ENCODE measurements at regions not wholly inside any gene's neighbourhood (a gene's known extent, or its start where the extent isn't known, plus 50 kb on each side); places are given as distances from the start of the nearest gene placed in this dataset.

DNA sequence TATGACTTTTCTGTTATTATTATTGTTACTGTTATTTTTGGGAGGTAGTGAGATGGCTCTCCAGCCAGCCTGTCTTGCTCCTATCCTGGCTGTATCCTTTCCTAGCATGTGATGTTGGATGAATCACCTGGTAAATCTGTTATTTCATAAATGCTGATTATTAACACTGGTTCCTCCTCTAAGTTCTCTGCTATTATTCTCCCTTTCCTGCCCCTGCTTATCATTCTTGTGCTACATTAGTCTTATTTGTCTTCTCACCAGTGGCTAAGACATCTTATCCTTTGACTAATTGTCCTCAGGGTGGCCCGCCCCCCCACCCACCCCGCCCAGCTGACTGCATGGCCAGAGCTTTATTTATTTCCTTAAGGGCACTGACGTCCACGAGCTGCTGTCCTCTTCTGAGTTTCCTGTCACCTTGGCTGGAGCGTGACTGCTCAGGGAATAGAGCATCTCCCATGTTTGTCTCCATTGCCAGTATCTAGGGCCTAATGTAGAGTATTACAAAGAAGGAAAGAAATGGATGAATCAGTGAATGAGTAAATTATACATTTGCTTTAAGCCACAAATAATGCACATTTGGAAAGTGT, 110.1 kb upstream of the KLF6 start:
- H3K27ac Mint-ChIP-seq: no peak overlapping the region
- CTCF ChIA-PET: interaction anchor here (0.9 to 1.6 kb wide), 2 partner anchors 20 to 44 kb away, joined by 3 read pairs; no protein-coding TSS in a partner anchor
- ATAC-seq (ENCODE audit: low read depth) (no peak), DNase-seq (no peak)
- no peaks in the 10 kb centered on the region for H4K20me1 ChIP-seq (ENCODE audit: control insufficient read depth, insufficient read depth, low read length, poor library complexity, severe bottlenecking)
- H3K4me2 ChIP-seq (replicated peaks; ENCODE audit: low read depth, low read length, poor library complexity, severe bottlenecking): no peak overlapping the region
- H3K4me3 Mint-ChIP-seq: no peak overlapping the region
- H3K9me3 ChIP-seq (ENCODE audit: control extremely low read depth in 1 of 3, control insufficient read depth in 2 of 3, insufficient read depth in 1 of 3, low read length in 2 of 3): peaks cover 0 to 3% (median 0%) of the 10 kb centered on the region in 3 donors
- TF ChIP-seq EZH2 (IDR thresholded peaks at IDR 0.05; ENCODE audit: borderline replicate concordance, insufficient read depth, low read depth, low read length, poor library complexity, severe bottlenecking): no peak
- TF ChIP-seq, protein P1, sequence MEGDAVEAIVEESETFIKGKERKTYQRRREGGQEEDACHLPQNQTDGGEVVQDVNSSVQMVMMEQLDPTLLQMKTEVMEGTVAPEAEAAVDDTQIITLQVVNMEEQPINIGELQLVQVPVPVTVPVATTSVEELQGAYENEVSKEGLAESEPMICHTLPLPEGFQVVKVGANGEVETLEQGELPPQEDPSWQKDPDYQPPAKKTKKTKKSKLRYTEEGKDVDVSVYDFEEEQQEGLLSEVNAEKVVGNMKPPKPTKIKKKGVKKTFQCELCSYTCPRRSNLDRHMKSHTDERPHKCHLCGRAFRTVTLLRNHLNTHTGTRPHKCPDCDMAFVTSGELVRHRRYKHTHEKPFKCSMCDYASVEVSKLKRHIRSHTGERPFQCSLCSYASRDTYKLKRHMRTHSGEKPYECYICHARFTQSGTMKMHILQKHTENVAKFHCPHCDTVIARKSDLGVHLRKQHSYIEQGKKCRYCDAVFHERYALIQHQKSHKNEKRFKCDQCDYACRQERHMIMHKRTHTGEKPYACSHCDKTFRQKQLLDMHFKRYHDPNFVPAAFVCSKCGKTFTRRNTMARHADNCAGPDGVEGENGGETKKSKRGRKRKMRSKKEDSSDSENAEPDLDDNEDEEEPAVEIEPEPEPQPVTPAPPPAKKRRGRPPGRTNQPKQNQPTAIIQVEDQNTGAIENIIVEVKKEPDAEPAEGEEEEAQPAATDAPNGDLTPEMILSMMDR (IDR thresholded peaks at IDR 0.05): no peak
- peaks cover 9 to 16% of the 10 kb centered on the region in 2 donors for H3K4me1 ChIP-seq (ENCODE audit: control insufficient read depth in 2 of 2, insufficient read depth in 2 of 2, low read length in 2 of 2)
- H3K9me3 Mint-ChIP-seq (ENCODE audit: insufficient read depth): no peaks in the 10 kb centered on the region
- POLR2A ChIA-PET: no interaction called here
- H3K9ac ChIP-seq (ENCODE audit: low read length): no peak overlapping the region
- H3K27ac ChIP-seq (ENCODE audit: low read length in 2 of 2): no peak overlapping the region
- intact Hi-C loops (cut with micrococcal nuclease): no loop called here
- H3K27me3 Mint-ChIP-seq: no peaks in the 10 kb centered on the region
- peaks cover 23% of the 10 kb centered on the region for H3K4me1 Mint-ChIP-seq
- H3K79me2 ChIP-seq (ENCODE audit: control insufficient read depth, insufficient read depth, low read length): no peaks in the 10 kb centered on the region
- no peak overlapping the region for H2AFZ ChIP-seq (ENCODE audit: insufficient read depth, low read depth, low read length, poor library complexity, severe bottlenecking)
- no peaks in the 10 kb centered on the region for H3K36me3 ChIP-seq (replicated peaks in 1 of 2; ENCODE audit: control extremely low read depth in 1 of 2, control insufficient read depth in 1 of 2, extremely low read depth in 1 of 2, insufficient read depth in 2 of 2, low read length in 1 of 2)
- 80% methylated on average over 2 of the region's 5 CpGs for WGBS (ENCODE audit: insufficient coverage)
- no peaks in the 10 kb centered on the region for H3K27me3 ChIP-seq (replicated peaks in 1 of 4; ENCODE audit: control extremely low read depth in 1 of 4, control insufficient read depth in 3 of 4, insufficient read depth in 4 of 4, low read length in 3 of 4)
- H3K4me3 ChIP-seq (ENCODE audit: control extremely low read depth in 1 of 5, extremely low read depth in 1 of 5, insufficient read depth in 1 of 5, low read depth in 2 of 5, low read length in 4 of 5): no peak overlapping the region

GRCh38 chr10:3893901-3894563, 109.0 kb upstream of the KLF6 start:
- DNase-seq: no peak
- H3K4me1 Mint-ChIP-seq: peaks cover 22% of the 10 kb centered on the region
- intact Hi-C loops (cut with micrococcal nuclease): loop anchor here (2.0 kb wide), 1 partner anchor 17 kb away; no protein-coding TSS in a partner anchor
- H3K4me3 Mint-ChIP-seq: no peak overlapping the region
- H3K4me3 ChIP-seq (ENCODE audit: control extremely low read depth in 1 of 5, extremely low read depth in 1 of 5, insufficient read depth in 1 of 5, low read depth in 2 of 5, low read length in 4 of 5): no peak overlapping the region
- H3K79me2 ChIP-seq (ENCODE audit: control insufficient read depth, insufficient read depth, low read length): no peaks in the 10 kb centered on the region
- no peaks in the 10 kb centered on the region for H3K27me3 Mint-ChIP-seq
- no peak overlapping the region for H3K4me2 ChIP-seq (replicated peaks; ENCODE audit: low read depth, low read length, poor library complexity, severe bottlenecking)
- H3K36me3 ChIP-seq (replicated peaks in 1 of 2; ENCODE audit: control extremely low read depth in 1 of 2, control insufficient read depth in 1 of 2, extremely low read depth in 1 of 2, insufficient read depth in 2 of 2, low read length in 1 of 2): no peaks in the 10 kb centered on the region
- ATAC-seq (ENCODE audit: low read depth): no peak
- no peaks in the 10 kb centered on the region for H3K9me3 Mint-ChIP-seq (ENCODE audit: insufficient read depth)
- TF ChIP-seq, protein P1 (IDR thresholded peaks at IDR 0.05): no peak
- TF ChIP-seq EZH2 (IDR thresholded peaks at IDR 0.05; ENCODE audit: borderline replicate concordance, insufficient read depth, low read depth, low read length, poor library complexity, severe bottlenecking): no peak
- H2AFZ ChIP-seq (ENCODE audit: insufficient read depth, low read depth, low read length, poor library complexity, severe bottlenecking): no peak overlapping the region
- WGBS (ENCODE audit: insufficient coverage): no CpG with 5 or more reads among the region's 10 CpGs
- H3K9me3 ChIP-seq (ENCODE audit: control extremely low read depth in 1 of 3, control insufficient read depth in 2 of 3, insufficient read depth in 1 of 3, low read length in 2 of 3): no peaks in the 10 kb centered on the region
- no peak overlapping the region for H3K27ac ChIP-seq (ENCODE audit: low read length in 2 of 2)
- no peak overlapping the region for H3K9ac ChIP-seq (ENCODE audit: low read length)
- H3K27ac Mint-ChIP-seq: peak overlapping the region; percentile 50
- no peaks in the 10 kb centered on the region for H4K20me1 ChIP-seq (ENCODE audit: control insufficient read depth, insufficient read depth, low read length, poor library complexity, severe bottlenecking)
- H3K4me1 ChIP-seq (ENCODE audit: control insufficient read depth in 2 of 2, insufficient read depth in 2 of 2, low read length in 2 of 2): peaks cover 9 to 16% of the 10 kb centered on the region in 2 donors
- CTCF ChIA-PET: no interaction called here
- POLR2A ChIA-PET: no interaction called here
- H3K27me3 ChIP-seq (replicated peaks in 1 of 4; ENCODE audit: control extremely low read depth in 1 of 4, control insufficient read depth in 3 of 4, insufficient read depth in 4 of 4, low read length in 3 of 4): no peaks in the 10 kb centered on the region

Data from B cell (primary cell).